SK-N-SH (cell line): ENCODE measurements at regions not wholly inside any gene's neighbourhood (a gene's known extent, or its start where the extent isn't known, plus 50 kb on each side); places are given as distances from the start of the nearest gene placed in this dataset.

Experiments
- CTCF ChIA-PET: fragments of 300-600, 350-600 bp; formaldehyde crosslinking; extraction: SDS; loops from one replicate; lab custom pipeline; 2021; lab: Yijun Ruan, JAX
- POLR2A ChIA-PET: fragments of 350-600 bp; sonication (Branson Sonifier 250); formaldehyde crosslinking; extraction: SDS; loops from one replicate; lab custom pipeline; 2020; ENCODE audit warnings: antibody characterized with exemption, inconsistent platforms; lab: Yijun Ruan, JAX
- DNase-seq: peaks from one replicate; pipeline ENCODE4 v3.0.0; 2012
- H2AFZ ChIP-seq: fragments of 200-600 bp; sonication (generic); 2 replicates; pipeline ENCODE4 v1.8.1; 2016; ENCODE audit warnings: antibody characterized with exemption, mild to moderate bottlenecking, low read depth
- H3F3A ChIP-seq: fragments of 200-600 bp; sonication (generic); replicated peaks from 2 replicates; pipeline ENCODE3; 2016; ENCODE audit warnings: antibody characterized with exemption, mild to moderate bottlenecking; ENCODE audit not compliant: insufficient read depth
- H3K27ac ChIP-seq, 2 experiments: fragments of 200-500 bp in 1 of 2; fragments of 200-600 bp in 1 of 2; sonication (Bioruptor generic) in 1 of 2; sonication (generic), shearing (Covaris generic) in 1 of 2; 2 replicates each; pipeline versions ENCODE4 v1.5.1 to v1.6.1; 2014 to 2016; ENCODE audit warnings: low read depth in 2 of 2, inconsistent platforms in 1 of 2, low read length in 1 of 2, mild to moderate bottlenecking in 1 of 2, mixed read lengths in 1 of 2
- H3K27me3 ChIP-seq: fragments of 200-600 bp; sonication (generic), shearing (Covaris generic); 2 replicates; pipeline ENCODE4 v1.6.1; 2016; ENCODE audit warnings: mixed run types; ENCODE audit not compliant: insufficient read depth
- H3K36me3 ChIP-seq, 2 experiments: fragments of 200-500 bp in 1 of 2; fragments of 200-600 bp in 1 of 2; sonication (Bioruptor generic) in 1 of 2; sonication (generic) in 1 of 2; replicated peaks in 1 of 2; 2 replicates each; pipeline versions ENCODE3 to v1.5.1; 2014 to 2016; ENCODE audit warnings: low read length in 1 of 2, mild to moderate bottlenecking in 1 of 2; ENCODE audit not compliant: insufficient read depth in 2 of 2, control insufficient read depth in 1 of 2
- H3K4me1 ChIP-seq, 2 experiments: fragments of 200-500 bp in 1 of 2; fragments of 200-600 bp in 1 of 2; sonication (Bioruptor generic) in 1 of 2; sonication (generic), shearing (Covaris generic) in 1 of 2; 2 replicates each; pipeline versions ENCODE4 v1.5.1 to v1.6.1; 2014 to 2016; ENCODE audit warnings: low read depth in 1 of 2, low read length in 1 of 2, mixed run types in 1 of 2; ENCODE audit not compliant: insufficient read depth in 2 of 2, control insufficient read depth in 1 of 2
- H3K4me2 ChIP-seq: fragments of 200-600 bp; sonication (generic), shearing (Covaris generic); 2 replicates; pipeline ENCODE4 v1.6.1; 2017; ENCODE audit warnings: mixed run types
- H3K4me3 ChIP-seq, 2 experiments: fragments of 200-500 bp in 1 of 2; fragments of 200-600 bp in 1 of 2; sonication (Bioruptor generic) in 1 of 2; sonication (generic), shearing (Covaris generic) in 1 of 2; 2 replicates each; pipeline versions ENCODE4 v1.5.1 to v1.8.1; 2014 to 2016; ENCODE audit warnings: low read depth in 2 of 2, inconsistent platforms in 1 of 2, low read length in 1 of 2, mild to moderate bottlenecking in 1 of 2, mixed read lengths in 1 of 2, moderate library complexity in 1 of 2
- H3K79me2 ChIP-seq: fragments of 200-600 bp; sonication (generic); 2 replicates; pipeline ENCODE4 v1.8.1; 2017; ENCODE audit warnings: mild to moderate bottlenecking; ENCODE audit not compliant: insufficient read depth
- H3K9ac ChIP-seq: fragments of 200-600 bp; sonication (generic); 2 replicates; pipeline ENCODE4 v1.6.1; 2017; ENCODE audit warnings: mixed run types
- H3K9me2 ChIP-seq: fragments of 200-600 bp; sonication (generic); 2 replicates; pipeline ENCODE4 v1.6.1; 2017; ENCODE audit warnings: mixed run types
- H3K9me3 ChIP-seq: fragments of 200-600 bp; sonication (generic); 2 replicates; pipeline ENCODE4 v1.6.1; 2017; ENCODE audit warnings: mixed run types, mild to moderate bottlenecking, moderate library complexity
- H4K20me1 ChIP-seq: fragments of 200-600 bp; sonication (generic); 2 replicates; pipeline ENCODE4 v1.6.1; 2017; ENCODE audit warnings: mild to moderate bottlenecking, mixed run types; ENCODE audit not compliant: insufficient read depth
- ELF1 ChIP-seq: IDR thresholded peaks from 2 replicates; pipeline ENCODE4 v1.4.0; 2012
- EP300 ChIP-seq, 2 experiments: IDR thresholded peaks; 2 replicates each; pipeline versions ENCODE4 v1.4.0 to v1.6.1; 2012; ENCODE audit warnings: borderline replicate concordance in 1 of 2, low read depth in 1 of 2, low read length in 1 of 2
- FOSL2 ChIP-seq: IDR thresholded peaks from 2 replicates; pipeline ENCODE4 v1.4.0; 2012; ENCODE audit warnings: low read depth, mild to moderate bottlenecking, moderate library complexity, borderline replicate concordance
- FOXJ3 ChIP-seq: sonication (generic); formaldehyde crosslinking; IDR thresholded peaks from 2 replicates; pipeline ENCODE4 v1.5.1; 2020; ENCODE audit warnings: mild to moderate bottlenecking, missing genetic modification reagents
- FOXM1 ChIP-seq: IDR thresholded peaks from 2 replicates; pipeline ENCODE4 v1.4.0; 2012; ENCODE audit warnings: low read depth, mild to moderate bottlenecking
- GATA2 ChIP-seq: sonication (generic); formaldehyde crosslinking; IDR thresholded peaks from 2 replicates; pipeline ENCODE4 v1.5.0; 2020; ENCODE audit warnings: mild to moderate bottlenecking, missing genetic modification reagents
- JUND ChIP-seq: IDR thresholded peaks from 2 replicates; pipeline ENCODE4 v1.4.0; 2012
- MEF2A ChIP-seq: IDR thresholded peaks from 2 replicates; pipeline ENCODE4 v1.4.0; 2012; ENCODE audit warnings: low read depth, borderline replicate concordance
- NRF1 ChIP-seq: IDR thresholded peaks from 2 replicates; pipeline ENCODE4 v1.6.1; 2012; ENCODE audit warnings: low read depth, mild to moderate bottlenecking, low read length
- PBX3 ChIP-seq: IDR thresholded peaks from 2 replicates; pipeline ENCODE4; 2012
- RAD21 ChIP-seq: IDR thresholded peaks from 2 replicates; pipeline ENCODE4 v1.6.1; 2012; ENCODE audit warnings: mild to moderate bottlenecking, low read length
- RFX5 ChIP-seq: IDR thresholded peaks from 2 replicates; pipeline ENCODE4 v1.6.1; 2012; ENCODE audit warnings: mild to moderate bottlenecking, improper control_type of control experiment, low read length
- SIN3A ChIP-seq: IDR thresholded peaks from 2 replicates; pipeline ENCODE4 v1.6.1; 2012; ENCODE audit warnings: low read depth, mild to moderate bottlenecking, low read length, moderate library complexity, borderline replicate concordance
- SMC3 ChIP-seq: IDR thresholded peaks from 2 replicates; pipeline ENCODE4 v1.6.1; 2012; ENCODE audit warnings: low read depth, low read length, improper control_type of control experiment
- TAF1 ChIP-seq: IDR thresholded peaks from 2 replicates; pipeline ENCODE4 v1.6.1; 2012; ENCODE audit warnings: low read depth, mild to moderate bottlenecking, low read length, moderate library complexity, borderline replicate concordance
- TCF12 ChIP-seq: IDR thresholded peaks from 2 replicates; pipeline ENCODE4 v1.4.0; 2012
- TEAD4 ChIP-seq: IDR thresholded peaks from 2 replicates; pipeline ENCODE4 v1.4.0; 2012; ENCODE audit warnings: mild to moderate bottlenecking, borderline replicate concordance; ENCODE audit not compliant: insufficient read depth
- YY1 ChIP-seq: IDR thresholded peaks from 2 replicates; pipeline ENCODE4 v1.4.0; 2012; ENCODE audit warnings: low read depth, mild to moderate bottlenecking
- ZBTB33 ChIP-seq: IDR thresholded peaks from 2 replicates; pipeline ENCODE4 v1.4.0; 2012; ENCODE audit warnings: low read depth, borderline replicate concordance
- whole genome bisulfite sequencing: methylation state at CpG from one replicate; pipeline ENCODE4 v1.1.6; 2017; ENCODE audit warnings: low lambda C conversion rate; 5-methylcytosine and 5-hydroxymethylcytosine counted together
- TF ChIP-seq, protein P1 (sequence below): IDR thresholded peaks from 2 replicates; pipeline ENCODE4 v1.4.0; 2012; ENCODE audit warnings: low read depth, borderline replicate concordance
- TF ChIP-seq, protein P2 (sequence below): IDR thresholded peaks from 2 replicates; pipeline ENCODE4 v1.4.0; 2012; ENCODE audit warnings: low read depth

DNA sequence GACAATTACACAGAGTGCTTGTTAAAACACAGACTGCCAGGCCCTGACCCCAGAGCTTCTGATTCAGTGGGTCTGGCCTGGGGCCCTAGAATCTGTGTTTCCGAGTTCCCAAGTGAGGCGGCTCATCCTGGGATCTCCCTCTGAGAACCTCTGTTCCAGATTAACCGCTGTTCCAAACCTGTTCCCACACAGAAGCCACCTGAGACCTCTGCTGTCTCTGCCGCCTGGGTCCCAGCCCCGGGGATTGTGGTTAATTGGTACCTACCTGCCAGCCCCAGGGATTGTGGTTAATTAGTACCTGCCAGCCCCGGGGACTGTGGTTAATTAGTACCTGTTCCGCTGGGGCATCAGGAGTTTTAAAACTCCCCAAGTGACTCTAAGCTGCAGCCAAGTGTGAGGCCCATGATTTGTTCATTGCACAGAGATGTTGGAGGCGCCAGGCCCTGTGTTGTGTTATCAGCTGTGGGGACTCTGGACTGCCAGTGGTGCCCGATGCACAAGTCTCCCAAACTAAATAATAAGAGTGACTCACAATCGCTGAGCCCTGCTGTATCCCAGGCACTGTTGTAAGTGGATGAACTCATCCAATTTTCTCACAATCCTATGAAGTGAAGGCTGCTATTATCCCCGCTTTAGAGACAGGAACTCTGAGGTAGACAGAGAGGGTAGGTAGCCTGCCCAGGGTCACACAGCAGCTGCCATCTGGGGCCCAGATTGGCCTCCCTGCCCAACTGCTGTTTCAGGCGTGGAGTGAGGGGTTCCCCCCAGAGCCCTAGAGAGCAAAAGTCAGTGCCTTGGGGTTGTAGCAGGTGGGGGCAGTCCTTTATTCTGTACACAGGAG is 219.7 kb downstream of the IRF8 start:
- ChIA-PET POLR2A (no interaction called here), CTCF (interaction anchor here (1.1 to 1.3 kb wide), 2 partner anchors 297 to 399 kb away, joined by 3 read pairs; no protein-coding TSS in a partner anchor)
- no peaks in the 10 kb centered on the region for H3K36me3 ChIP-seq
- no peaks in the 10 kb centered on the region for H3F3A ChIP-seq
- no peaks in the 10 kb centered on the region for H3K9me2 ChIP-seq
- H3K9ac ChIP-seq, result no peak overlapping the region
- H3K4me3 ChIP-seq, result no peak overlapping the region
- no peak overlapping the region for H3K27ac ChIP-seq
- no peaks in the 10 kb centered on the region for H3K9me3 ChIP-seq
- no peaks in the 10 kb centered on the region for H4K20me1 ChIP-seq
- H3K79me2 ChIP-seq, result no peaks in the 10 kb centered on the region
- H3K27me3 ChIP-seq, result peaks cover 73% of the 10 kb centered on the region
- no peak for TF ChIP-seq NRF1
- TF ChIP-seq TAF1, result no peak
- TF ChIP-seq, protein P1, sequence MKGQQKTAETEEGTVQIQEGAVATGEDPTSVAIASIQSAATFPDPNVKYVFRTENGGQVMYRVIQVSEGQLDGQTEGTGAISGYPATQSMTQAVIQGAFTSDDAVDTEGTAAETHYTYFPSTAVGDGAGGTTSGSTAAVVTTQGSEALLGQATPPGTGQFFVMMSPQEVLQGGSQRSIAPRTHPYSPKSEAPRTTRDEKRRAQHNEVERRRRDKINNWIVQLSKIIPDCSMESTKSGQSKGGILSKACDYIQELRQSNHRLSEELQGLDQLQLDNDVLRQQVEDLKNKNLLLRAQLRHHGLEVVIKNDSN, result no peak
- no peak for TF ChIP-seq FOXJ3 (CRISPR knock-in tag)
- no peak for TF ChIP-seq EP300 (IDR thresholded peaks at IDR 0.05; ENCODE audit: borderline replicate concordance in 1 of 2, low read depth in 1 of 2, low read length in 1 of 2)
- no peak for TF ChIP-seq RFX5
- no peak for TF ChIP-seq RAD21
- no peak for TF ChIP-seq SIN3A
- no peak overlapping the region for H3K4me2 ChIP-seq
- 11% methylated on average over 8 of the region's 12 CpGs for WGBS
- no peak for DNase-seq
- H3K4me1 ChIP-seq, result no peaks in the 10 kb centered on the region
- no peak overlapping the region for H2AFZ ChIP-seq

GRCh38 chr16:86120201-86121192 is 221.5 kb downstream of the IRF8 start:
- Histone ChIP-seq H3K9me3 (no peaks in the 10 kb centered on the region), H4K20me1 (no peaks in the 10 kb centered on the region), H3K4me1 (no peaks in the 10 kb centered on the region), H3K4me2 (no peak overlapping the region), H3K27me3 (peaks cover 71% of the 10 kb centered on the region), H3K36me3 (no peaks in the 10 kb centered on the region), H3F3A (no peaks in the 10 kb centered on the region), H3K27ac (no peak overlapping the region), H3K9ac (no peak overlapping the region), H2AFZ (no peak overlapping the region), H3K9me2 (no peaks in the 10 kb centered on the region), H3K79me2 (no peaks in the 10 kb centered on the region), H3K4me3 (no peak overlapping the region)
- ChIA-PET CTCF (no interaction called here), POLR2A (no interaction called here)
- DNase-seq, result no peak
- WGBS, result under 1% methylated on average over 8 of the region's 8 CpGs
- TF ChIP-seq ZBTB33 (no peak), YY1 (no peak), MEF2A (no peak), FOXM1 (no peak), EP300 (IDR thresholded peaks at IDR 0.05; ENCODE audit: borderline replicate concordance in 1 of 2, low read depth in 1 of 2, low read length in 1 of 2) (no peak), SMC3 (no peak), GATA2 (CRISPR knock-in tag) (no peak), ELF1 (no peak), FOSL2 (no peak), TCF12 (no peak), PBX3 (no peak), SIN3A (no peak), TEAD4 (no peak), JUND (no peak)
- TF ChIP-seq, protein P1, result no peak
- TF ChIP-seq, protein P2, sequence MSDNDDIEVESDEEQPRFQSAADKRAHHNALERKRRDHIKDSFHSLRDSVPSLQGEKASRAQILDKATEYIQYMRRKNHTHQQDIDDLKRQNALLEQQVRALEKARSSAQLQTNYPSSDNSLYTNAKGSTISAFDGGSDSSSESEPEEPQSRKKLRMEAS, result no peak
